GM18511 (cell line): ENCODE measurements at regions not wholly inside any gene's neighbourhood (a gene's known extent, or its start where the extent isn't known, plus 50 kb on each side); places are given as distances from the start of the nearest gene placed in this dataset.

ENCODE experiments used
- ATAC-seq: cut with Tn5 transposase; IDR thresholded peaks from one replicate; pipeline ENCODE4 v1.9.1; 2021; ENCODE audit warnings: mild to moderate bottlenecking, moderate library complexity; ENCODE audit not compliant: unreplicated experiment

DNA sequence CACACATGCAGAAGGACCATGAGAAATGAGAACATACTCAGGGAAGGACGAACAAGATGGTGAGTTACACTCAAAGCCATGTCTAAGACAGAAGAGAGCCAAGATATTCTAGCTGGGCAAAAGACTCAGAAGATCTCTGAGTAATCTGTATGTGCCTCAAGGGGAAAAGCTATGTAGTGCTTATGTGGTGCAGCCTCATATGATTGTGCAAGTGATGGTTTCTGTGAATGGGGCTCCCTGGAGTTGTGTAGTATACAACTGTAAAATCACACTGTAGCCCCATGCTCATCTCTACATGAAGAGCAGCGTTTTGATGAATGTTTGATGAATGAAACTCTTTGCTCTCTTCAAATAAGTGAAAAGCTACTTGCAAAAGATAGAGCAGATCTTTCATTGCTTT lies 57.5 kb downstream of the OSR1 start:
- ATAC-seq: no peak

- ATAC-seq: no peak
These were observed 58.9 kb downstream of the OSR1 start for GRCh38 chr2:19299522-19299921.

GRCh38 chr2:19299032-19299431 lies 59.4 kb downstream of the OSR1 start:
- ATAC-seq: no peak

GRCh38 chr2:19297716-19298115 lies 60.7 kb downstream of the OSR1 start:
- ATAC-seq: no peak

GRCh38 chr2:19295998-19296502 lies 62.4 kb downstream of the OSR1 start:
- no peak for ATAC-seq

DNA sequence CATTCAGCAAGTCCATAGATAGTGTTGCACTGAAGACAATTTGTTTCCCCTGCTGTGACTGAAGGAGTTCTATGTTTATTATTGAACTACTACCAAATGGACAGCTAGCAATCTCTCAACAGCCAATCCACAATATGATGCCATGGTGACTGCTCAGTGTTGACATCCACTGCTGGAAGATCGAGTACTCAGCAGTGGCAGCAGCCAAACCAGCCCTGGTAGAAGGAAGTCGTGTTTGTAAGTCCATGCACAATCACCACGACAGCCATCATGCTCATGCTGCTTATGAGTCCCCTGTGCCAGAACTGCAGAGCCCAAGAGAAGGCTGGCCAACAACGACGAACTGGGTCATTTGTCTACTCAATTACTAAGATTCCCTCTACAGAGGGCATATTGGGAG lies 66.4 kb downstream of the OSR1 start:
- no peak for ATAC-seq

DNA sequence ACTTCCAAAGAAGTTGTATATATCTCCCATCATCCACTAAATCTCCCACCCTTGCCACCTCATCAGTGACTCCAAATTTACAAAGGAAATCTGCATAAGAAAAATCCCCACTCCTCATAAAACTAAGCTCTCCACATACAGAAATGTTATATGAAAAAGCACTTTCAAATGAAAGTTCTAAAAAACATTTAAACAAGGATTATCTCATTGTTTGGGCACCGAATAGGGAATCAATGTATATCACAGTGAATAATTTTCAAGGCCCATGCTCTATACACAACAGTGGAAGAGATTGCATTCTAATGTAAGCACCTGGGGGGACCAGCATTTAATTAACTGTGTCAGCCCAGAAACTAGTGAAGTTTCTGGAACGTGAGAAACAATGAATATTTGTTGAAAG lies 70.1 kb downstream of the OSR1 start:
- ATAC-seq: no peak

- no peak for ATAC-seq
These were observed 71.1 kb downstream of the OSR1 start for GRCh38 chr2:19287324-19287723.

DNA sequence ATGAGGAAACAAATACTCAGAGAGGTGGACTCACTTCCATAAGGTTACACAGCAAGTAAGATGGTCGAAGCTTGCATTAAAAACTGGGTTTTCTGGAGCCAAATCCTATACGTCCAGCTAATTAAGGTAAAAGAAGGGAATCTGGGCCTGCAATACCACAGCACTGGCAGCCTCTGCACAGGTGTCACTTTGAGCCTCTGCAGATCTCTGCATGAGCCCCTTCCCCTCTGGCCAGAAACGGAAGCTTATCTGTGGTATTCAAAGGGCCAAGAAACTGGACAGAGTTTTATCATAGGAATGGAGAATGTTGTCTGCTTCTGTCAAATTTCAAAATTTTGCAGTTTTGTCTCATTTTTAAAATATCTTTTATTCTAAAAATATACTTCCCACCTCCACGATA lies 76.1 kb downstream of the OSR1 start:
- no peak for ATAC-seq

- no peak for ATAC-seq
These were observed 84.0 kb downstream of the OSR1 start for GRCh38 chr2:19274439-19274838.

- no peak for ATAC-seq
These were observed 85.4 kb downstream of the OSR1 start for GRCh38 chr2:19272941-19273470.

DNA sequence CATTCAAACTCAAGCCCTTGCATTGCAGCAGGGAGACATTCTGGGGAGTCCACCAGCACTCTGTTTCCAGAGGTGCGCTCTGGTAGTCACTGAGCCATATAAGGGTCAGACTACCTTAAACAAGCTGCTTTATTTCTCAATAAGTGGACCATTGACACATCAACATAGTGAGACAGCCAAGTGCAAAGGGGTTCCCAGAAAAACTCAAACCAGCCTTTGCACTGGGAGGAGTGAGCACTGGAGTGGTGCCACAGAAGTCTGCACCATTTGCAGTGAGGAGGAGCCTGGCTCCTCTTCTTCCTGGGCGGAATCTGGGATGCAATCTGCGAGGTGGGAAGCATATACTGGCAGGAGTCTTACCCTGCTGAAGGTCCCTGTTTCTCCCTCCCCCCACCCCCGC lies 86.4 kb downstream of the OSR1 start:
- no peak for ATAC-seq

DNA sequence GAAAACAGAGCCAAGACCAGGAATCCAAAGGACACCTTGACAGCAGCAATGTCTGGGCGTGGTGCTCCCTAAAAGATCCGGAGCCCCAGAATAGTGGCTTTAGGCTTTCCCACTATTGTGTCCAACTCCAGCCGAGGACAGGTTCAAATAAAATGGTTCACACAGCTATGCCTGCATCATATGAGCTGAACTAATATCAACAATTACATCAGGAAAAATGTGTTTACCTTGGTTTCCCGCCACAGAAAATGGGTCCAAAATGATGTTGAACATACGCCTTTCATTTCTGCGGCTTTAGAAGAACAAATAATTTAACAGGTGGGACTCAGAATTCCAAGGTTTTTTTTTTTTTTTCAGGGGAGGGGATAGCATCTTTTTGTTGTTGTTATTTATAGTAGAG lies 93.6 kb downstream of the OSR1 start:
- no peak for ATAC-seq

DNA sequence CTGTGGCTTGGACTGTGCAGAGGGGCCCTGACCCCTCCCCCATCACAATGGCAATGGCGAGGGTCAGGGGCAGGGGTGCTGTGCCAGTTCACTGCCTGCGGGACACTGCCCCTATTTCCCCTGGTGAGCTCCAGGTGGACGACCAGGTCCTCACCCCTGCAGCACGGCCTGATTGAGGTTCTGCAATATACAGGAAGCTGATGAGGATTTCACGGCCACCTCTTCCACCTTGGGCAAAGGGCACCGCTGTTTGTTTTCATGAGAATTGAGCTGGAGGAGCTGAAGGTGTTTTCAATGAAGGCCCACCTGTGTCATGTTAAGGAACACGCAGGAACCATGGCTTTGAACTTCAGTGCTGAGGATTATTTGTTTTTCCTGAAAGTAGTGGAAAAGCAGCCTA lies 96.3 kb downstream of the OSR1 start:
- ATAC-seq: no peak

DNA sequence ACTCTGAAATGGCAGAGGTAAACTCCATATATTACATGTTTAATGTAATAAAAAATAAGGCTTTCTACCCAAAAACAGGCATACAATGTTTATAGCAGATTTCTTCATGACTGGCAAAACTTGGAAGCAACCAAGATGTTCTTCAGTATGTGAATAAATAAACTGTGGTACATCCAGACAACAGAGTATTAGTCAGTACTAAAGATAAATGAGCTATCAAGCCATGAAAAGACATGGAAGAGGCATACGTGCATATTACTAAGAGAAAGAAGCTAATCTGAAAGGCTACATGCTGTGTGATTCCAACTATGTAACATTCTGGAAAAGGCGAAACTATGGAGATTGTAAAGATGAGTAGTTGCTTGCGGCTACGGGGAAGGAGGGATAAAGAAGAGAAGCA lies 97.4 kb downstream of the OSR1 start:
- ATAC-seq: no peak

DNA sequence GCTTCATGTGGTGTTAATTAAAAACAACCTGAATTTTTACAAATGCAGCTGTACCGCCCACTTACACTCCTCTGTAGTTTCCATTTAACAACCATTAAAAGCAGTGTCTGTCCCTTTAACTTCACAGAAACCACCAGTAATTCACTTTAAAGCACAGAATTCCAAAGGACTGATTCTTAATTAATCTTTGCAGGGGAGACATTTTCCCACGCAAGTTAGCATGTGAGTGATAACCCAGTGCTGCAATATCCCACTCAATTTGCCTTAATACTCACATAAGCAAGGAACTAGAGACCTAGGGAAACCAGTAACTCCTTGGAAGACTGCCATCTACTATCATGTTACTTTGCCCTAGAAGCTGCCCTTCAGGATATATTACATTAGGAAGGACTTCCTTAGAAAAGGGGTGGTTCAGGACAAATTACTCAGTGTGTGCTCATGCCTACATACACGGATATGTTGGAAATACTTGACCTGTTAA lies 102.3 kb downstream of the OSR1 start:
- ATAC-seq: no peak

DNA sequence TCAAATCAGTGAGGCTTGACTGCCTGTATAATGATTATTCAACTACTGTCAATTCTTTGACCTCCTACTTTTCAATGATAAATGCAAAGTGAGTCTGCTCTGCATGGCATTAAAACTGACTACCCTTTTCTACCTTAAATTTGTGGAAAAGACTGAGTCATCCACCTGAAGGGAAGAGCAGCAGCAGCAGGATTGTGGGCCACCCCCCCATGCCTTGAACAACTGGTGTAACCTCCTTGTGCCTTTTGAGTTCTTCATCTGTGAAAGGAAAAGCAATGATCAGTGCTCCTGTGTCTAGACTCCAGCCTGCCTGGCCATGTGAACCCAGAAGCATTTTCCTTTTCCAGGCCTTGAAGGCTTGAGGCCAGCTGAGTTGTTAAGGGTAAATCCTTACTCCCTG lies 102.9 kb downstream of the OSR1 start:
- no peak for ATAC-seq

DNA sequence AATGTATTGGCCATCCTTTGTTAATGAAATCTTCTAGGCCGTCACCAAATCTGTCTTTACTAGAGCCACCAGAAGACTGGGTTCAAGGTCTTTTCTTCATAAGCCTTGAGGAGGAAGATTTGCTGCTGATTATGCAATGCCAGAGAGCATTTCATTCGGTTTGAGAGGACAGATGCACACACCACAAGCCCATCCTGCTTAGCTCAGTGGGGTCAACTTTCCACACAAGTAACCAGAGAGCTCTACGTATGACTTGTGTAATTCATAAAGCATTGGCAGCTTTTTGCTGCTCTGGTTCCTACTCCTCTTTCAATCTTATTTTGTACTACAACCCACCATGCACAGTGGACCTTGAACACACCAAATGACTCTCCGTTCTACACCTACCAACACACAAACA lies 106.9 kb downstream of the OSR1 start:
- no peak for ATAC-seq

GRCh38 chr2:19250906-19251305 lies 107.5 kb downstream of the OSR1 start:
- no peak for ATAC-seq

GRCh38 chr2:19247186-19247585 lies 111.2 kb downstream of the OSR1 start:
- ATAC-seq: no peak

GRCh38 chr2:19246496-19246895 lies 111.9 kb downstream of the OSR1 start:
- ATAC-seq: no peak

GRCh38 chr2:19244460-19245363 lies 113.7 kb downstream of the OSR1 start:
- ATAC-seq: no peak
